ENCODE measurements at regions not wholly inside any gene's neighbourhood (a gene's known extent, or its start where the extent isn't known, plus 50 kb on each side); places are given as distances from the start of the nearest gene placed in this dataset.

DNA sequence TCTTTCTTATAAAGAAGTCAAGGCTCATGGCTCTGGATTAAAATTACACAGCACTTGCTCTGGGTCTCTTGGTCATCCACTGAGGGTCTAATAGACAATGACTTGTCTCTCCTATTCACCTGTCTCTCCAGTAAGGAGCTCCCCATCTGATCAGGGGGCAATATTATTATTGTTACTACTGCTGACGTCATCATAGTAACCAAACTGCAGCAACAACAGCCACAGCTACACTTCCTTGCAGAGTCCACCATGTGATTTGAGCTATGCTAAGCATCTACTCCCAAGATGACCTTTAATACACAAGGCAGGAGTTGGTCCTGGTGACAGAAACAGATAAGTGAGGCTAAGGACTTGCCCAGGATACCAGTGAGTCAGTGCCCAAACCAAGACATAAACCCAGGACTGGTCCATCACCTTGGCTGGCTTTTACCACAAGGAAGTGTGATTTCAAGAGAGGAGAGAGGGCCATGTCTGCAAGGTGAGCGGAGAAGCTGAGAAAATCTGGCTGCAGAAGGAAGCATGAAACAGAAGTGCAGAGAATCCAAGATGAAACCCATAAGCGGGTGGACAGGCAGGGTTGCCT lies 602.5 kb downstream of the PTPRU start:
- Histone ChIP-seq H3K9ac (ENCODE audit: low read depth in 1 of 2, low read length in 2 of 2) (no peak overlapping the region), H3K27ac (ENCODE audit: low read depth in 2 of 2, low read length in 2 of 2) (no peak overlapping the region), H3K4me1 (ENCODE audit: control insufficient read depth in 2 of 2, insufficient read depth in 2 of 2, low read length in 2 of 2) (no peaks in the 10 kb centered on the region), H3K9me3 (ENCODE audit: control insufficient read depth in 2 of 2, low read length in 2 of 2) (peaks cover 4 to 5% of the 10 kb centered on the region in 2 donors), H3K4me3 (ENCODE audit: low read length in 2 of 2) (no peak overlapping the region), H3K36me3 (ENCODE audit: control insufficient read depth in 2 of 2, insufficient read depth in 2 of 2, low read length in 2 of 2) (no peaks in the 10 kb centered on the region), H3K27me3 (ENCODE audit: control insufficient read depth in 2 of 2, insufficient read depth in 2 of 2, low read length in 2 of 2) (peaks cover 3 to 4% of the 10 kb centered on the region in 2 donors)

GRCh38 chr1:29836651-29837646 lies 600.6 kb downstream of the PTPRU start:
- Histone ChIP-seq H3K27ac (ENCODE audit: low read depth in 2 of 2, low read length in 2 of 2) (no peak overlapping the region), H3K9ac (ENCODE audit: low read depth in 1 of 2, low read length in 2 of 2) (no peak overlapping the region), H3K9me3 (ENCODE audit: control insufficient read depth in 2 of 2, low read length in 2 of 2) (peaks cover 0 to 4% of the 10 kb centered on the region in 2 donors), H3K4me1 (ENCODE audit: control insufficient read depth in 2 of 2, insufficient read depth in 2 of 2, low read length in 2 of 2) (no peaks in the 10 kb centered on the region), H3K4me3 (ENCODE audit: low read length in 2 of 2) (no peak overlapping the region), H3K27me3 (ENCODE audit: control insufficient read depth in 2 of 2, insufficient read depth in 2 of 2, low read length in 2 of 2) (peaks cover 3 to 4% of the 10 kb centered on the region in 2 donors), H3K36me3 (ENCODE audit: control insufficient read depth in 2 of 2, insufficient read depth in 2 of 2, low read length in 2 of 2) (no peaks in the 10 kb centered on the region)

DNA sequence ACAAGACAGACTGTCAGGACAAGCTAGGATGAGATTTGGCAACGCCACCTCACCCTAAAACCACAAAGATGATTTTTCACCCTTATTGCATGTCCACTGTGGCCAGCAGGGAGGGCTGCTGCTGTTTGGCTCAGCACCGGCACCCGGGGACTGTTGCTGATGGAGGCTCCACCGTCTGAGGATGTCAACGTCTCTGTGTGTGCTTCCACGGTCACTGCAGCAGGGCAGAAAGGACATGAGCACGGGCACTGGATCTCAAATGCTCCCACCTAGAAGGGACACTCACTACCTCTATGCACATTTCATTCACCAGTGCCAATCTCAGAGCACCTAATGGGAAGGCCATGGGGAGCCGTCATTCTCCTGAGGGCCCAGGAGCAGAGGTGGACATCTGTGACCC lies 599.6 kb downstream of the PTPRU start:
- Histone ChIP-seq H3K27ac (ENCODE audit: low read depth in 2 of 2, low read length in 2 of 2) (no peak overlapping the region), H3K4me1 (ENCODE audit: control insufficient read depth in 2 of 2, insufficient read depth in 2 of 2, low read length in 2 of 2) (no peaks in the 10 kb centered on the region), H3K27me3 (ENCODE audit: control insufficient read depth in 2 of 2, insufficient read depth in 2 of 2, low read length in 2 of 2) (peaks cover 3 to 4% of the 10 kb centered on the region in 2 donors)

DNA sequence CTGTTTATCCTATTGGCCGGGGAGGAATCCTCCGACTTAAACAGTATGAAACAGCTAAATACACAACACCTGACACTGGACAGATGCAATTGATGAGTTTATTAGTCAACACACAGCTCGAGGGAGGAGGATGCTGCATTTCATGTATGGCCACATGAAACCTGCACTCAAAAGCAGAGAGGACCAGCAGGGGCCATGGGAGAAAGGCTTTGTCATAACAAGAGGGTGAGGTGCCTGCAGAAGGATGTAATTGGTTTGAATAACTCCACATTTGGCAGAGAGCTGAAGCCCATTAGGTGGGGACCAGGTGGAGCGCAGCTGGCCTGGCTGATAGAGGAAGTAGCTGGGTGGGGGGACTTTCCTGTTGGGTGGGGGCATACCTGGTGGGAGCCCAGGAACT lies 599.1 kb downstream of the PTPRU start:
- Histone ChIP-seq H3K9me3 (ENCODE audit: control insufficient read depth in 2 of 2, low read length in 2 of 2) (no peaks in the 10 kb centered on the region), H3K4me1 (ENCODE audit: control insufficient read depth in 2 of 2, insufficient read depth in 2 of 2, low read length in 2 of 2) (no peaks in the 10 kb centered on the region), H3K9ac (ENCODE audit: low read depth in 1 of 2, low read length in 2 of 2) (no peak overlapping the region), H3K27me3 (ENCODE audit: control insufficient read depth in 2 of 2, insufficient read depth in 2 of 2, low read length in 2 of 2) (peaks cover 3 to 4% of the 10 kb centered on the region in 2 donors), H3K4me3 (ENCODE audit: low read length in 2 of 2) (no peak overlapping the region), H3K36me3 (ENCODE audit: control insufficient read depth in 2 of 2, insufficient read depth in 2 of 2, low read length in 2 of 2) (no peaks in the 10 kb centered on the region), H3K27ac (ENCODE audit: low read depth in 2 of 2, low read length in 2 of 2) (no peak overlapping the region)

More for the DNA sequence above, 599.6 kb downstream of the PTPRU start:
- Histone ChIP-seq H3K9me3 (ENCODE audit: control insufficient read depth in 2 of 2, low read length in 2 of 2) (peaks cover 0 to under 1% of the 10 kb centered on the region in 2 donors), H3K4me3 (ENCODE audit: low read length in 2 of 2) (no peak overlapping the region), H3K9ac (ENCODE audit: low read depth in 1 of 2, low read length in 2 of 2) (no peak overlapping the region), H3K36me3 (ENCODE audit: control insufficient read depth in 2 of 2, insufficient read depth in 2 of 2, low read length in 2 of 2) (no peaks in the 10 kb centered on the region)

GRCh38 chr1:29833581-29833980 lies 597.3 kb downstream of the PTPRU start:
- no peak overlapping the region for H3K4me3 ChIP-seq (ENCODE audit: low read length in 2 of 2)
- H3K36me3 ChIP-seq (ENCODE audit: control insufficient read depth in 2 of 2, insufficient read depth in 2 of 2, low read length in 2 of 2) = no peaks in the 10 kb centered on the region
- no peaks in the 10 kb centered on the region for H3K4me1 ChIP-seq (ENCODE audit: control insufficient read depth in 2 of 2, insufficient read depth in 2 of 2, low read length in 2 of 2)
- no peaks in the 10 kb centered on the region for H3K9me3 ChIP-seq (ENCODE audit: control insufficient read depth in 2 of 2, low read length in 2 of 2)
- H3K27ac ChIP-seq (ENCODE audit: low read depth in 2 of 2, low read length in 2 of 2) = no peak overlapping the region
- peaks cover 4 to 8% of the 10 kb centered on the region in 2 donors for H3K27me3 ChIP-seq (ENCODE audit: control insufficient read depth in 2 of 2, insufficient read depth in 2 of 2, low read length in 2 of 2)
- H3K9ac ChIP-seq (ENCODE audit: low read depth in 1 of 2, low read length in 2 of 2) = no peak overlapping the region

DNA sequence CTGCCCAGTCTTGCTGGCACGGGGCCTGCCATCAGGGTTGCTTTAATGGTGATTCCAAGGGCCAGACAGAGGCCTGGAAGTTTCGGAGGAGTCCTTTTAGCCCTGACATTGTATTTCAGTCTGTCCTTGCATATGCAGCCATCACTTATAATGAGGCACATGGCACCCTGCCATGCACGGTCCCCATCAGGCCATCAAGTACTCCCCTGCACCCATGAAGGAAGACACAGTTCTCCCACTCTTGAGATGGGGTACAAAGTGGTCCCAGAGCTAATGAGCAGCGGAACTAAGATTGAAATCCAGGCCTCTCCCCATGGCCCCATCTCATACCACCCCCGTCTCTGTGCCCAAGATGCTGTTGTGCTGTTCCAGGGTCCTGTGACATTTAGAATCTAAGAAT lies 596.6 kb downstream of the PTPRU start:
- Histone ChIP-seq H3K36me3 (ENCODE audit: control insufficient read depth in 2 of 2, insufficient read depth in 2 of 2, low read length in 2 of 2) (no peaks in the 10 kb centered on the region), H3K9ac (ENCODE audit: low read depth in 1 of 2, low read length in 2 of 2) (no peak overlapping the region), H3K27ac (ENCODE audit: low read depth in 2 of 2, low read length in 2 of 2) (no peak overlapping the region), H3K9me3 (ENCODE audit: control insufficient read depth in 2 of 2, low read length in 2 of 2) (no peaks in the 10 kb centered on the region), H3K4me3 (ENCODE audit: low read length in 2 of 2) (no peak overlapping the region), H3K27me3 (ENCODE audit: control insufficient read depth in 2 of 2, insufficient read depth in 2 of 2, low read length in 2 of 2) (peaks cover 4 to 8% of the 10 kb centered on the region in 2 donors), H3K4me1 (ENCODE audit: control insufficient read depth in 2 of 2, insufficient read depth in 2 of 2, low read length in 2 of 2) (no peaks in the 10 kb centered on the region)

DNA sequence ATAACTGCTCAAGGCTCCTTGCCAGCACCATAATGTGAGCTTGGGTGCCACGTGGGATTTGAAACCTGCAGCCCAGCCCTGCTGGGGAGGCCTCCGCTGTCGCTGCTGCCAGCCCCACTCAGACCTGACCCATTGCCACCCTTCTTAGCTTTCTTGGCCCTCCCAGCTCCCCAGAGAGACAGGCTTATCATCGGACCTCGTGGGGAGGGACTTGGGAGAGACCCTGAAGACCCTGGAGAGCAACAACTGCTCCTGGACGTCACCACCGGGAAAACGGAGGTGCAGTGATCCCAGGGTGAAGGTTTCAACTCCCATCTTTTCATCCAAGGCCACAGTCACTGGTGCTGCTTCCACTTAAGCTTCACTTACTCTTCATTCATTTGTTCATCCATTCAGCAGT lies 596.1 kb downstream of the PTPRU start:
- no peak overlapping the region for H3K9ac ChIP-seq (ENCODE audit: low read depth in 1 of 2, low read length in 2 of 2)
- no peaks in the 10 kb centered on the region for H3K36me3 ChIP-seq (ENCODE audit: control insufficient read depth in 2 of 2, insufficient read depth in 2 of 2, low read length in 2 of 2)
- no peaks in the 10 kb centered on the region for H3K9me3 ChIP-seq (ENCODE audit: control insufficient read depth in 2 of 2, low read length in 2 of 2)
- no peak overlapping the region for H3K4me3 ChIP-seq (ENCODE audit: low read length in 2 of 2)
- H3K4me1 ChIP-seq (ENCODE audit: control insufficient read depth in 2 of 2, insufficient read depth in 2 of 2, low read length in 2 of 2) = no peaks in the 10 kb centered on the region
- H3K27ac ChIP-seq (ENCODE audit: low read depth in 2 of 2, low read length in 2 of 2) = no peak overlapping the region
- peaks cover 4 to 8% of the 10 kb centered on the region in 2 donors for H3K27me3 ChIP-seq (ENCODE audit: control insufficient read depth in 2 of 2, insufficient read depth in 2 of 2, low read length in 2 of 2)

GRCh38 chr1:29831500-29832117 lies 595.3 kb downstream of the PTPRU start:
- no peaks in the 10 kb centered on the region for H3K36me3 ChIP-seq (ENCODE audit: control insufficient read depth in 2 of 2, insufficient read depth in 2 of 2, low read length in 2 of 2)
- H3K4me3 ChIP-seq (ENCODE audit: low read length in 2 of 2) = no peak overlapping the region
- no peaks in the 10 kb centered on the region for H3K9me3 ChIP-seq (ENCODE audit: control insufficient read depth in 2 of 2, low read length in 2 of 2)
- no peak overlapping the region for H3K27ac ChIP-seq (ENCODE audit: low read depth in 2 of 2, low read length in 2 of 2)
- peaks cover 4 to 8% of the 10 kb centered on the region in 2 donors for H3K27me3 ChIP-seq (ENCODE audit: control insufficient read depth in 2 of 2, insufficient read depth in 2 of 2, low read length in 2 of 2)
- H3K9ac ChIP-seq (ENCODE audit: low read depth in 1 of 2, low read length in 2 of 2) = no peak overlapping the region
- no peaks in the 10 kb centered on the region for H3K4me1 ChIP-seq (ENCODE audit: control insufficient read depth in 2 of 2, insufficient read depth in 2 of 2, low read length in 2 of 2)

DNA sequence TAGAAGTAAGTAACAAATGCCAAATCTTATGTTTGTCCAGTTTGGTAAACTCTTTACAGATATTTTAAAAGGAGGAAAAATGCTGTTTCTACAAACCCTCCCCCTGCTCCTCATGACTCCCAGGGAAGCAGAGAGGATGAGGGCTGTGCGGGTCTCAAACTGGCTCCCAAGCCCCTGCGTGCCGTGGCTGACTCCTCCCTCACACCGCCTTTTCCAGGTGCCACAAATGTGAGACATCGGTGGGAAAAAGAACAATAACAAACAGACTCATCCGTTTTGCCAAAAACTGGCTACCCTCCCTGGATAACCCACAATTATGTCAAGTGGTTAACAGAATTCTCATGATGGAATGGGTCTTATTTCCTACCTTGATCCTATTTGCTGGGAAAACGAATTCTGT lies 594.6 kb downstream of the PTPRU start:
- Histone ChIP-seq H3K27ac (ENCODE audit: low read depth in 2 of 2, low read length in 2 of 2) (no peak overlapping the region), H3K9ac (ENCODE audit: low read depth in 1 of 2, low read length in 2 of 2) (no peak overlapping the region), H3K4me1 (ENCODE audit: control insufficient read depth in 2 of 2, insufficient read depth in 2 of 2, low read length in 2 of 2) (no peaks in the 10 kb centered on the region), H3K4me3 (ENCODE audit: low read length in 2 of 2) (no peak overlapping the region), H3K27me3 (ENCODE audit: control insufficient read depth in 2 of 2, insufficient read depth in 2 of 2, low read length in 2 of 2) (peaks cover 4 to 8% of the 10 kb centered on the region in 2 donors), H3K9me3 (ENCODE audit: control insufficient read depth in 2 of 2, low read length in 2 of 2) (no peaks in the 10 kb centered on the region), H3K36me3 (ENCODE audit: control insufficient read depth in 2 of 2, insufficient read depth in 2 of 2, low read length in 2 of 2) (no peaks in the 10 kb centered on the region)

GRCh38 chr1:29830383-29830782 lies 594.1 kb downstream of the PTPRU start:
- H3K4me1 ChIP-seq (ENCODE audit: control insufficient read depth in 2 of 2, insufficient read depth in 2 of 2, low read length in 2 of 2) = no peaks in the 10 kb centered on the region
- H3K36me3 ChIP-seq (ENCODE audit: control insufficient read depth in 2 of 2, insufficient read depth in 2 of 2, low read length in 2 of 2) = no peaks in the 10 kb centered on the region
- H3K27ac ChIP-seq (ENCODE audit: low read depth in 2 of 2, low read length in 2 of 2) = no peak overlapping the region
- no peak overlapping the region for H3K4me3 ChIP-seq (ENCODE audit: low read length in 2 of 2)
- H3K9ac ChIP-seq (ENCODE audit: low read depth in 1 of 2, low read length in 2 of 2) = no peak overlapping the region
- H3K27me3 ChIP-seq (ENCODE audit: control insufficient read depth in 2 of 2, insufficient read depth in 2 of 2, low read length in 2 of 2) = peaks cover 3 to 7% of the 10 kb centered on the region in 2 donors
- H3K9me3 ChIP-seq (ENCODE audit: control insufficient read depth in 2 of 2, low read length in 2 of 2) = no peaks in the 10 kb centered on the region

Data from mucosa of rectum (tissue), 2 donors.